Psoas muscle (tissue), 7 donors: ENCODE measurements at regions not wholly inside any gene's neighbourhood (a gene's known extent, or its start where the extent isn't known, plus 50 kb on each side); places are given as distances from the start of the nearest gene placed in this dataset.

Experiments used
- ATAC-seq, 4 donors: fragments of 200-7000 bp; cut with Tn5 transposase; one replicate each; pipeline ENCODE4 v1.9.1; 2020; ENCODE audit warnings: moderate library complexity in 3 of 4, mild to moderate bottlenecking in 2 of 4
- DNase-seq, 2 donors: peaks; one replicate each; pipeline ENCODE4 v3.0.0-alpha.2; 2020
- H3K27ac ChIP-seq: fragments of 200-600 bp; one replicate; pipeline ENCODE4 v1.8.0; 2022
- H3K27me3 ChIP-seq, 3 donors: fragments of 200-600 bp in 1 of 3; one replicate each; pipeline versions ENCODE4 v1.6.1 to v1.8.0; 2013 to 2022; ENCODE audit warnings: low read length in 2 of 3, mild to moderate bottlenecking in 2 of 3, moderate library complexity in 1 of 3; ENCODE audit not compliant: insufficient read depth in 3 of 3
- H3K36me3 ChIP-seq, 2 donors: fragments of 200-600 bp in 1 of 2; one replicate each; pipeline versions ENCODE4 v1.6.1 to v1.8.0; 2013 to 2022; ENCODE audit warnings: low read depth in 1 of 2, mild to moderate bottlenecking in 1 of 2, moderate library complexity in 1 of 2; ENCODE audit not compliant: insufficient read depth in 1 of 2
- H3K4me1 ChIP-seq: fragments of 200-600 bp; one replicate; pipeline ENCODE4 v1.8.0; 2022
- H3K4me3 ChIP-seq: fragments of 200-600 bp; one replicate; pipeline ENCODE4 v1.8.0; 2022; ENCODE audit warnings: mild to moderate bottlenecking
- H3K9me3 ChIP-seq: fragments of 200-600 bp; one replicate; pipeline ENCODE4 v1.8.0; 2022
- CTCF ChIP-seq: fragments of 200-600 bp; IDR thresholded peaks from one replicate; pipeline ENCODE4 v1.8.0; 2022; ENCODE audit warnings: antibody characterized with exemption
- WGBS, 3 donors: extraction: QIAGEN DNeasy Blood & Tissue Kit; methylation state at CpG; one replicate each; pipeline versions ENCODE4 v1.1.6 to v1.1.7; 2013; 5-methylcytosine and 5-hydroxymethylcytosine counted together
- intact Hi-C, 2 donors: fragments of 100-400 bp; cut with DNase I; formaldehyde crosslinking; loops; one replicate each; pipeline versions ENCODE4 v1.11.0 to v1.14.2; 2022
- donor health status: healthy with polysubstance abuse.
- donor health status: DM: no; HTN: no; CAD: no; lungs with moderate emphysema.
- donor health status: Bipolar disorder and iron deficiency.
- donor health status: healthy.
- donor health status: DM: yes; HTN: yes; CAD: no.
- donor health status: DM: no; HTN: no; CAD: no.
- donor health status: DM: yes; HTN: yes; CAD: no.

- H3K27ac ChIP-seq: no peak overlapping the region
- ATAC-seq: no peak
- intact Hi-C loops: no loop called here
Observed at GRCh38 chr20:6715401-6715941, 52.0 kb upstream of the BMP2 start.

GRCh38 chr20:6714279-6714711 lies 53.2 kb upstream of the BMP2 start:
- DNase-seq (no peak), ATAC-seq (no peak)
- TF ChIP-seq CTCF: no peak
- no peaks in the 10 kb centered on the region for H3K4me1 ChIP-seq
- no peak overlapping the region for H3K4me3 ChIP-seq
- 85 to 89% (median 88%) methylated on average over 5 of the region's 5 CpGs for WGBS, 3 donors
- intact Hi-C loops: no loop called here
- no peak overlapping the region for H3K27ac ChIP-seq
- no peaks in the 10 kb centered on the region for H3K27me3 ChIP-seq
- H3K9me3 ChIP-seq: no peaks in the 10 kb centered on the region
- H3K36me3 ChIP-seq: no peaks in the 10 kb centered on the region

More at GRCh38 chr20:6715401-6715941, 52.0 kb upstream of the BMP2 start:
- H3K36me3 ChIP-seq: no peaks in the 10 kb centered on the region
- no peaks in the 10 kb centered on the region for H3K9me3 ChIP-seq
- 12 to 20% (median 19%) methylated on average over 7 of the region's 7 CpGs for WGBS, 3 donors
- DNase-seq: no peak
- H3K27me3 ChIP-seq: peaks cover 0 to 2% (median 0%) of the 10 kb centered on the region in 3 donors
- H3K4me3 ChIP-seq: no peak overlapping the region
- no peaks in the 10 kb centered on the region for H3K4me1 ChIP-seq
- TF ChIP-seq CTCF: no peak

GRCh38 chr20:6711951-6712649 lies 55.4 kb upstream of the BMP2 start:
- ATAC-seq (no peak), DNase-seq (no peak)
- intact Hi-C loops: no loop called here
- no peak overlapping the region for H3K4me3 ChIP-seq
- H3K27me3 ChIP-seq: no peaks in the 10 kb centered on the region
- TF ChIP-seq CTCF: no peak
- H3K9me3 ChIP-seq: no peaks in the 10 kb centered on the region
- H3K36me3 ChIP-seq: no peaks in the 10 kb centered on the region
- H3K27ac ChIP-seq: no peak overlapping the region
- WGBS, 3 donors: 82 to 87% (median 86%) methylated on average over 12 of the region's 12 CpGs
- H3K4me1 ChIP-seq: peaks cover 8% of the 10 kb centered on the region

- Histone ChIP-seq H3K36me3 (no peaks in the 10 kb centered on the region), H3K9me3 (no peaks in the 10 kb centered on the region), H3K27me3 (no peaks in the 10 kb centered on the region), H3K4me3 (no peak overlapping the region), H3K4me1 (peaks cover 8% of the 10 kb centered on the region), H3K27ac (no peak overlapping the region)
- 81 to 83% (median 82%) methylated on average over 4 of the region's 4 CpGs for WGBS, 3 donors
- ATAC-seq: no peak
- DNase-seq: no peak
- no peak for TF ChIP-seq CTCF
- intact Hi-C loops: no loop called here
Observed at GRCh38 chr20:6709910-6710595, 57.4 kb upstream of the BMP2 start.
